C4-2B (cell line): ENCODE measurements at regions not wholly inside any gene's neighbourhood (a gene's known extent, or its start where the extent isn't known, plus 50 kb on each side); places are given as distances from the start of the nearest gene placed in this dataset.

Source experiments
- H3K27ac ChIP-seq: fragments of 450-650 bp; 2 replicates; pipeline ENCODE4 v1.5.1; 2017
- ZFX ChIP-seq: fragments of 450-650 bp; IDR thresholded peaks from 2 replicates; pipeline ENCODE4 v1.6.1; 2017
- TF ChIP-seq, protein P1 (sequence below): fragments of 450-650 bp; conservative IDR thresholded peaks from 2 replicates; pipeline ENCODE4 v1.5.1; 2017; ENCODE audit warnings: mild to moderate bottlenecking

- H3K27ac ChIP-seq, result no peak overlapping the region
- TF ChIP-seq, protein P1, sequence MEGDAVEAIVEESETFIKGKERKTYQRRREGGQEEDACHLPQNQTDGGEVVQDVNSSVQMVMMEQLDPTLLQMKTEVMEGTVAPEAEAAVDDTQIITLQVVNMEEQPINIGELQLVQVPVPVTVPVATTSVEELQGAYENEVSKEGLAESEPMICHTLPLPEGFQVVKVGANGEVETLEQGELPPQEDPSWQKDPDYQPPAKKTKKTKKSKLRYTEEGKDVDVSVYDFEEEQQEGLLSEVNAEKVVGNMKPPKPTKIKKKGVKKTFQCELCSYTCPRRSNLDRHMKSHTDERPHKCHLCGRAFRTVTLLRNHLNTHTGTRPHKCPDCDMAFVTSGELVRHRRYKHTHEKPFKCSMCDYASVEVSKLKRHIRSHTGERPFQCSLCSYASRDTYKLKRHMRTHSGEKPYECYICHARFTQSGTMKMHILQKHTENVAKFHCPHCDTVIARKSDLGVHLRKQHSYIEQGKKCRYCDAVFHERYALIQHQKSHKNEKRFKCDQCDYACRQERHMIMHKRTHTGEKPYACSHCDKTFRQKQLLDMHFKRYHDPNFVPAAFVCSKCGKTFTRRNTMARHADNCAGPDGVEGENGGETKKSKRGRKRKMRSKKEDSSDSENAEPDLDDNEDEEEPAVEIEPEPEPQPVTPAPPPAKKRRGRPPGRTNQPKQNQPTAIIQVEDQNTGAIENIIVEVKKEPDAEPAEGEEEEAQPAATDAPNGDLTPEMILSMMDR, result no peak
- TF ChIP-seq ZFX, result no peak
Measured at GRCh38 chr10:3500408-3500856, 284.6 kb downstream of the KLF6 start.

DNA sequence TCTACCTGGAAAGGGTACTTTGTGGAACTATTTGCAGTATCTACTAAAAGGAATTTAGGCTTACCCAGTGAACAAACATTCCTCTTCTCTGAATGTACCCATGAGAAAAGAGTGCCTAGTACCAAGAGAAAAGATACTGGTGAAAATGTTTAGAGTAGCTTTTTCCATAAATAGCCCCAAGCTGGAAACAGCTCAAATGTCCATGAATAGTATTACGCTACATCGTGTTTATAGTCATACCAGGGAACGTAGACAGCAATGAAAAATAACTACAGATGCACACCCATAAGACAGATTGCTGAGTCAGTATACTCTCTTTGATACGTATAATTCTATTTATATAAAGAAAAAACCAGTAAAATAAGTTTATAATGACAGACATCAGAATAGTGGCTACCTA, 285.9 kb downstream of the KLF6 start:
- TF ChIP-seq, protein P1, result no peak
- no peak for TF ChIP-seq ZFX
- H3K27ac ChIP-seq, result no peak overlapping the region

DNA sequence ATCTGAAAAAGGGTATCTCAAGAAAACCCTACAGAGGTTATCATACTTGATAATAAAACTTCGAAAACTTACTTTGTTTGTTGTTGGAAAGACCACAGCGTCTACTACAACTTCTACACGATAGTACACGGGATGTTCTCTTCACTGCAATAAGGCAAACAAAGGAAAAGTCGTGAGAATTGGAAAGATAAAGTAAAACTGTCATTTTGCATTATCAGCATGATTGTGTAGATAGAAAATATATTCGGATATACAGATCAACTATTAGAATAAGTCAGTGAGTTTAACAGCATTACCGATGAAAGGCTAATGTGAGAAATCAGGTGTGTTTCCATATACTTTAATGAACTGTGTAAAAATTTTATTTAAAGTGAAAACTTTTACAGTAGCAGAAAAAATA, 287.4 kb downstream of the KLF6 start:
- H3K27ac ChIP-seq, result no peak overlapping the region
- TF ChIP-seq, protein P1, result no peak
- TF ChIP-seq ZFX, result no peak

- TF ChIP-seq, protein P1, result no peak
- TF ChIP-seq ZFX, result no peak
- H3K27ac ChIP-seq, result no peak overlapping the region
Measured at GRCh38 chr10:3496138-3496537, 288.9 kb downstream of the KLF6 start.

DNA sequence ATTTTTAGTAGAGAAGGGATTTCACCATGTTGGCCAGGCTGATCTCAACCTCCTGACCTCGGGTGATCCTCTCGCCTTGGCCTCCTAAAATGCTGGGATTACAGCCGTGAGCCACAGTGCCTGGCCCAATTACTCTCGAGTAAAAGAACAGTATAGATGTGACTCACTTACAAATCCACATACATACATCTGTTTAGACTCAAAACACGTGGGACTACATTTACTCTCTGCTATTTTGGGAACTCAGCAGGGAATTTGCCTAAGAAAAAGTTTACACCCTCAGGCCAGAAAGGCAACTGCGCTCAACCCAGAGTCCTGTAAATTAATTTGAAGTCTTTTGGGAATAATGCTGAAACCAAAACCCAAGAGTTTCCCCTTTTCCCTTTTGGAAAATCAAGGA, 289.7 kb downstream of the KLF6 start:
- TF ChIP-seq, protein P1, result no peak
- TF ChIP-seq ZFX, result no peak
- H3K27ac ChIP-seq, result no peak overlapping the region

DNA sequence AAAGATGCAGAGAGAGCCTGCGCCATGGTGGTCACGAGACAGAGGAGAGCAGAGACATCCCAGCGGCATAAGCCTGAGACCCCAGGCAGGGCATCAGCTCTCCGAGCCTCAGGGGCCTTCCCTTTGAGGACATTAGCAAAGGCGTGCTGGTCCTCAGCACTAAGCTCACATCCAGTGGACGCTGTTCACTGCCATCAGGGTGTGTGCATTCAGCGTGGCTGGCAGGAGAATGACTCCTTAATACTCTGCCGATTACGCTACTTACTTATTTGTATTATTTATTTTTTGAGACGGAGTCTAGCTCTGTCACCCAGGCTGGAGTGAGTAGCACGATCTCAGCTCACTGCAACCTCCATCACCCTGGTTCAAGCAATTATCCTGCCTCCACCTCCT, 290.2 kb downstream of the KLF6 start:
- H3K27ac ChIP-seq, result no peak overlapping the region
- TF ChIP-seq ZFX, result no peak
- TF ChIP-seq, protein P1, result no peak

DNA sequence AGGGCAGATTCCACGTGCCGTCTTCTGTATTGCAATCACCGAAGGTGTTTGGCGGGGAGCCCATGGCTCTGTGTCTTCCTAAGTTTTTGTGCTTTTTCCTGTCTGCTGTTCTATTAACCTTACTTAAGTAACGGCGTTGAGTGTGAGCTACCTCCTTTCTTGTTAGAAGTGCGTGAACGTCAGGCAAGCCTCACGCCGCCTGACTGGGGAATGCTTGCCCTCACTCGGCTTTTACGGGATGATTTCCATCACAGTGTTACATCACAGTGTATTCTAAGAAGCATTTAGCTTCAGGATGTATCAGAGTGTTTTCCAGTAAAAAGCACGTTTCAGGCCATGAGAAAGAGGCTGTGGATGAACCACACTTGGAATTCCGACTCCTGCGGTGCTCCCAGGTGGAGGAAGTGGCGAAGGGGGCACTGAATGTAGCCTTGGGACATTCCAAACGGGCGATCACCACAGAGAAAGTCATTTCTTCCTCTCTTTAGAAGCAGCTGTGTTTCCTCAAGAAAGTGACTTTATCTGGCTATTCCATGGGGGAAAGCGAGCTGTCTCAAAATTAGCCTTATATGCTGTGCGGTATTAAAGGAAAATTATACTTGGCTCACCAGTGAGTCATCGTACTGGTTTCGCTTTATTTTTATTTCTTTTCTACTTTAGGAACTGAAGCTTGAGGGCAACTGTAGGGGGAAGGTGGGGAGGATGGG, 290.7 kb downstream of the KLF6 start:
- TF ChIP-seq, protein P1, result no peak
- no peak for TF ChIP-seq ZFX
- no peak overlapping the region for H3K27ac ChIP-seq
